H1 (cell line): ENCODE measurements at regions not wholly inside any gene's neighbourhood (a gene's known extent, or its start where the extent isn't known, plus 50 kb on each side); places are given as distances from the start of the nearest gene placed in this dataset.

Experiments
- CTCF ChIA-PET: fragments of 300-600 bp; sonication (Branson Sonifier 250); formaldehyde crosslinking; loops from one replicate; lab custom pipeline; 2021; ENCODE audit not compliant: partially characterized antibody; lab: Charles Lee
- POLR2A ChIA-PET: fragments of 300-600 bp; sonication (Branson Sonifier 250); formaldehyde crosslinking; loops from one replicate; lab custom pipeline; 2021; ENCODE audit warnings: inconsistent platforms; ENCODE audit not compliant: partially characterized antibody; lab: Charles Lee
- DNase-seq, 2 experiments: peaks; one replicate each; pipeline versions ENCODE4 v3.0.0 to v3.0.0-alpha.2; 2010 to 2022; ENCODE audit warnings: low spot score in 2 of 2, low read depth in 1 of 2, mixed read lengths in 1 of 2
- FAIRE-seq: peaks from 2 replicates; lab custom pipeline; 2011; peaks lifted over from hg19 to GRCh38; lab: Jason Lieb, UNC
- H2AFZ ChIP-seq: 2 replicates; pipeline ENCODE4 v1.8.1; 2012; ENCODE audit warnings: low read length, inconsistent platforms
- H2AK5ac ChIP-seq: 2 replicates; pipeline ENCODE4 v1.6.1; 2013; ENCODE audit warnings: low read depth, low read length
- H2BK120ac ChIP-seq: replicated peaks from 2 replicates; pipeline ENCODE3; 2013; ENCODE audit warnings: low read depth, low read length, inconsistent platforms
- H2BK12ac ChIP-seq: 2 replicates; pipeline ENCODE4 v1.6.1; 2013; ENCODE audit warnings: low read depth, low read length
- H2BK15ac ChIP-seq: 2 replicates; pipeline ENCODE4 v1.6.1; 2013; ENCODE audit warnings: low read length
- H2BK20ac ChIP-seq: 2 replicates; pipeline ENCODE4 v1.6.1; 2013; ENCODE audit warnings: low read length
- H2BK5ac ChIP-seq: 2 replicates; pipeline ENCODE4 v1.6.1; 2013; ENCODE audit warnings: low read depth, low read length
- H3K14ac ChIP-seq: 2 replicates; pipeline ENCODE4 v1.6.1; 2013; ENCODE audit warnings: inconsistent platforms; ENCODE audit not compliant: insufficient read length
- H3K18ac ChIP-seq: 2 replicates; pipeline ENCODE4 v1.6.1; 2013; ENCODE audit warnings: low read length; ENCODE audit errors: extremely low read depth
- H3K23ac ChIP-seq: 2 replicates; pipeline ENCODE4 v1.6.1; 2013; ENCODE audit warnings: inconsistent platforms; ENCODE audit not compliant: insufficient read length
- H3K23me2 ChIP-seq: 2 replicates; pipeline ENCODE4 v1.6.1; 2013; ENCODE audit warnings: low read depth, low read length
- H3K27ac ChIP-seq: 2 replicates; pipeline ENCODE4 v1.6.1; 2011; ENCODE audit warnings: low read depth, low read length, inconsistent platforms
- H3K27me3 ChIP-seq, 4 experiments: replicated peaks in 1 of 4; 1 replicate in 1 of 4; 2 replicates in 3 of 4; pipeline versions ENCODE4 v1.6.1 to v1.8.1; 2011 to 2013; ENCODE audit warnings: low read length in 3 of 4, mild to moderate bottlenecking in 3 of 4, inconsistent platforms in 2 of 4, mixed read lengths in 2 of 4, moderate library complexity in 1 of 4; ENCODE audit not compliant: control insufficient read depth in 3 of 4, insufficient read depth in 3 of 4; ENCODE audit errors: extremely low read depth in 1 of 4
- H3K36me3 ChIP-seq, 4 experiments: 2 replicates each; pipeline versions ENCODE4 v1.6.1 to v1.8.1; 2011 to 2013; ENCODE audit warnings: mild to moderate bottlenecking in 4 of 4, low read length in 3 of 4, moderate library complexity in 2 of 4, control low read depth in 1 of 4, inconsistent platforms in 1 of 4; ENCODE audit not compliant: insufficient read depth in 4 of 4, control insufficient read depth in 2 of 4
- H3K4ac ChIP-seq: replicated peaks from 2 replicates; pipeline ENCODE3; 2013; ENCODE audit warnings: low read length, low read depth, mixed read lengths, inconsistent platforms; ENCODE audit not compliant: insufficient read length
- H3K4me1 ChIP-seq, 4 experiments: replicated peaks in 1 of 4; 1 replicate in 1 of 4; 2 replicates in 3 of 4; pipeline versions ENCODE4 v1.6.1 to v1.8.1; 2011 to 2013; ENCODE audit warnings: low read length in 3 of 4, inconsistent platforms in 2 of 4, mixed read lengths in 1 of 4; ENCODE audit not compliant: insufficient read depth in 4 of 4, control insufficient read depth in 3 of 4
- H3K4me2 ChIP-seq, 2 experiments: 2 replicates each; pipeline versions ENCODE4 v1.6.1 to v1.8.1; 2011 to 2013; ENCODE audit warnings: low read depth in 2 of 2, low read length in 2 of 2, control low read depth in 1 of 2, inconsistent platforms in 1 of 2, mild to moderate bottlenecking in 1 of 2; ENCODE audit not compliant: insufficient read depth in 1 of 2
- H3K4me3 ChIP-seq, 4 experiments: fragments of 200-600, 300-600 bp in 1 of 4; sonication (generic), shearing (Covaris generic), sonication (Bioruptor Twin) in 1 of 4; 2 replicates each; pipeline versions ENCODE4 v1.5.1 to v1.8.1; 2011 to 2016; ENCODE audit warnings: low read length in 4 of 4, low read depth in 3 of 4, control low read depth in 2 of 4, inconsistent platforms in 2 of 4, mild to moderate bottlenecking in 2 of 4, mixed read lengths in 1 of 4, moderate library complexity in 1 of 4; ENCODE audit not compliant: insufficient read depth in 2 of 4; ENCODE audit errors: extremely low read depth in 1 of 4
- H3K56ac ChIP-seq: replicated peaks from 2 replicates; pipeline ENCODE3; 2013; ENCODE audit warnings: low read depth, mild to moderate bottlenecking, mixed read lengths, low read length, inconsistent platforms; ENCODE audit not compliant: insufficient read length
- H3K79me1 ChIP-seq: 2 replicates; pipeline ENCODE4 v1.6.1; 2013; ENCODE audit warnings: low read depth, low read length, control low read depth
- H3K79me2 ChIP-seq, 2 experiments: 2 replicates each; pipeline versions ENCODE4 v1.6.1 to v1.8.1; 2012 to 2013; ENCODE audit warnings: low read length in 2 of 2, mild to moderate bottlenecking in 2 of 2, inconsistent platforms in 1 of 2; ENCODE audit not compliant: insufficient read depth in 2 of 2, control insufficient read depth in 1 of 2
- H3K9ac ChIP-seq, 4 experiments: replicated peaks in 1 of 4; 1 replicate in 1 of 4; 2 replicates in 3 of 4; pipeline versions ENCODE4 v1.6.1 to v1.8.1; 2011 to 2013; ENCODE audit warnings: low read depth in 3 of 4, low read length in 3 of 4, control low read depth in 2 of 4, mild to moderate bottlenecking in 2 of 4, moderate library complexity in 2 of 4, inconsistent platforms in 1 of 4; ENCODE audit errors: extremely low read depth in 1 of 4
- H3K9me3 ChIP-seq, 2 experiments: 2 replicates each; pipeline versions ENCODE4 v1.6.1 to v1.8.1; 2012 to 2013; ENCODE audit warnings: mild to moderate bottlenecking in 2 of 2, moderate library complexity in 2 of 2, control low read depth in 1 of 2, inconsistent platforms in 1 of 2, low read depth in 1 of 2, low read length in 1 of 2, mixed read lengths in 1 of 2; ENCODE audit not compliant: insufficient read depth in 2 of 2
- H4K20me1 ChIP-seq, 2 experiments: replicated peaks in 1 of 2; 2 replicates each; pipeline versions ENCODE3 to v1.8.1; 2011 to 2013; ENCODE audit warnings: inconsistent platforms in 2 of 2, low read length in 2 of 2, mild to moderate bottlenecking in 1 of 2; ENCODE audit not compliant: insufficient read depth in 2 of 2, control insufficient read depth in 1 of 2
- H4K5ac ChIP-seq: 2 replicates; pipeline ENCODE4 v1.6.1; 2013; ENCODE audit warnings: low read length, low read depth, mixed read lengths, inconsistent platforms; ENCODE audit not compliant: insufficient read length
- H4K8ac ChIP-seq: 2 replicates; pipeline ENCODE4 v1.8.0; 2013; ENCODE audit warnings: mild to moderate bottlenecking, moderate library complexity, low read length, inconsistent platforms; ENCODE audit not compliant: insufficient read depth; ENCODE audit errors: extremely low read depth
- H4K91ac ChIP-seq: replicated peaks from 2 replicates; pipeline ENCODE3; 2013; ENCODE audit warnings: low read length, mixed read lengths, inconsistent platforms; ENCODE audit not compliant: insufficient read length
- CBX8 ChIP-seq: fragments of 300-800, 300-1000 bp; sonication (generic); IDR thresholded peaks from 2 replicates; pipeline ENCODE4 v1.7.1; 2016; ENCODE audit warnings: low read depth, low read length, borderline replicate concordance
- E2F6 ChIP-seq: IDR thresholded peaks from 2 replicates; pipeline ENCODE4 v1.6.1; 2012; ENCODE audit warnings: inconsistent platforms
- GABPA ChIP-seq: IDR thresholded peaks from 2 replicates; pipeline ENCODE4 v1.6.1; 2011; ENCODE audit warnings: mild to moderate bottlenecking, low read length, moderate library complexity, borderline replicate concordance; ENCODE audit not compliant: insufficient read depth
- KDM5A ChIP-seq: fragments of 200-600 bp; IDR thresholded peaks from 2 replicates; pipeline ENCODE4 v1.7.1; 2012; ENCODE audit warnings: mild to moderate bottlenecking, low read length, inconsistent platforms, mixed read lengths
- RAD21 ChIP-seq, 2 experiments: IDR thresholded peaks in 1 of 2; conservative IDR thresholded peaks in 1 of 2; 2 replicates each; pipeline ENCODE4 v1.6.1; 2011; ENCODE audit warnings: low read depth in 2 of 2, low read length in 2 of 2, improper control_type of control experiment in 1 of 2, inconsistent platforms in 1 of 2, mild to moderate bottlenecking in 1 of 2, moderate library complexity in 1 of 2
- RBBP5 ChIP-seq: IDR thresholded peaks from 2 replicates; pipeline ENCODE4 v1.7.1; 2012; ENCODE audit warnings: low read depth, mild to moderate bottlenecking, inconsistent platforms, low read length, moderate library complexity, borderline replicate concordance
- SRF ChIP-seq: IDR thresholded peaks from 2 replicates; pipeline ENCODE4 v1.6.1; 2011; ENCODE audit warnings: mild to moderate bottlenecking, low read depth, low read length, moderate library complexity
- TAF1 ChIP-seq: IDR thresholded peaks from 2 replicates; pipeline ENCODE4 v1.6.1; 2011; ENCODE audit warnings: mild to moderate bottlenecking, low read depth, low read length
- YY1 ChIP-seq: IDR thresholded peaks from 2 replicates; pipeline ENCODE4 v1.6.1; 2011; ENCODE audit warnings: low read depth, mild to moderate bottlenecking, low read length

GRCh38 chr4:126482311-126482710 is 1150.4 kb upstream of the INTU start:
- H3K79me2 ChIP-seq: no peaks in the 10 kb centered on the region
- H4K8ac ChIP-seq: no peak overlapping the region
- 0 out of 4 replicates have a peak, but pooled peaks cover 0 to 2% of the 10 kb centered on the region in 2 experiments for H3K9me3 ChIP-seq
- H3K27ac ChIP-seq: no peak overlapping the region
- no peaks in the 10 kb centered on the region for H3K79me1 ChIP-seq
- no peak overlapping the region for H3K9ac ChIP-seq
- H4K91ac ChIP-seq: no peak overlapping the region
- no peaks in the 10 kb centered on the region for H4K20me1 ChIP-seq
- H3K23ac ChIP-seq: no peak overlapping the region
- no peak for DNase-seq
- H2BK15ac ChIP-seq: no peak overlapping the region
- no peaks in the 10 kb centered on the region for H3K36me3 ChIP-seq
- H2BK12ac ChIP-seq: no peak overlapping the region
- no peak overlapping the region for H3K56ac ChIP-seq
- H3K18ac ChIP-seq: no peak overlapping the region
- H2BK120ac ChIP-seq: no peak overlapping the region
- no peak overlapping the region for H3K4me2 ChIP-seq
- H3K23me2 ChIP-seq: no peaks in the 10 kb centered on the region
- H4K5ac ChIP-seq: no peak overlapping the region
- H3K4me1 ChIP-seq: no peaks in the 10 kb centered on the region
- H2BK20ac ChIP-seq: no peak overlapping the region
- H3K4ac ChIP-seq: no peak overlapping the region
- FAIRE-seq: no peak
- H3K4me3 ChIP-seq: no peak overlapping the region
- no peak overlapping the region for H2AFZ ChIP-seq
- no peak overlapping the region for H2BK5ac ChIP-seq
- H2AK5ac ChIP-seq: no peak overlapping the region
- H3K27me3 ChIP-seq: no peaks in the 10 kb centered on the region
- ChIA-PET POLR2A (no interaction called here), CTCF (interaction anchor here (3.2 kb wide), 1 partner anchor 100 kb away, joined by 13 read pairs; no protein-coding TSS in a partner anchor)
- H3K14ac ChIP-seq: no peak overlapping the region
- TF ChIP-seq KDM5A: no peak
- TF ChIP-seq RAD21 (IDR thresholded peaks at IDR 0.05 in 1 of 2, conservative IDR thresholded peaks at IDR 0.05 in 1 of 2; ENCODE audit: low read depth in 2 of 2, low read length in 2 of 2): no peak
- no peak for TF ChIP-seq CBX8
- no peak for TF ChIP-seq TAF1
- TF ChIP-seq YY1: no peak
- TF ChIP-seq RBBP5: no peak
- no peak for TF ChIP-seq GABPA
- TF ChIP-seq SRF: no peak
- TF ChIP-seq E2F6: no peak
